Smooth muscle cell (in vitro differentiated cells): ENCODE measurements at regions not wholly inside any gene's neighbourhood (a gene's known extent, or its start where the extent isn't known, plus 50 kb on each side); places are given as distances from the start of the nearest gene placed in this dataset.
"Not testable (repeated sequence)": the region's sequence is repeated elsewhere in the genome, so short reads cannot be mapped to it uniquely, and the experiment has no call there.

Source experiments
- DNase-seq: peaks from one replicate; lab custom pipeline; 2025; ENCODE audit not compliant: unreplicated experiment; lab: John Stamatoyannopoulos, UW
- H2AFZ ChIP-seq: fragments of 200-600 bp; sonication (generic); 2 replicates; pipeline ENCODE4 v1.6.0; 2016; ENCODE audit warnings: antibody characterized with exemption, low read depth, mild to moderate bottlenecking
- H3F3A ChIP-seq: fragments of 200-600 bp; sonication (generic); 2 replicates; pipeline ENCODE4 v1.6.0; 2017; ENCODE audit warnings: antibody characterized with exemption, low read depth
- H3K27ac ChIP-seq: fragments of 200-600 bp; sonication (generic); 2 replicates; pipeline ENCODE4 v1.5.1; 2016; ENCODE audit warnings: low read depth, mild to moderate bottlenecking
- H3K27me3 ChIP-seq: fragments of 200-600 bp; sonication (generic); 2 replicates; pipeline ENCODE4 v1.6.1; 2016; ENCODE audit warnings: low read depth, mild to moderate bottlenecking
- H3K36me3 ChIP-seq: fragments of 200-600 bp; sonication (generic); 2 replicates; pipeline ENCODE4 v1.5.1; 2016; ENCODE audit warnings: low read depth
- H3K4me1 ChIP-seq: fragments of 200-600 bp; sonication (generic); 2 replicates; pipeline ENCODE4 v1.5.1; 2016; ENCODE audit warnings: low read depth
- H3K4me2 ChIP-seq: fragments of 200-600 bp; sonication (generic); 2 replicates; pipeline ENCODE4 v1.6.0; 2016; ENCODE audit warnings: mild to moderate bottlenecking
- H3K4me3 ChIP-seq: fragments of 200-600 bp; sonication (generic); 2 replicates; pipeline ENCODE4 v1.5.1; 2016; ENCODE audit warnings: mild to moderate bottlenecking
- H3K79me2 ChIP-seq: fragments of 200-600 bp; sonication (generic); 2 replicates; pipeline ENCODE4 v1.6.0; 2016; ENCODE audit warnings: low read depth, mild to moderate bottlenecking
- H3K9ac ChIP-seq: fragments of 200-600 bp; sonication (generic); 2 replicates; pipeline ENCODE4 v1.6.0; 2016; ENCODE audit warnings: low read depth
- H3K9me3 ChIP-seq: fragments of 200-600 bp; sonication (generic); replicated peaks from 2 replicates; pipeline ENCODE4 v1.5.1; 2016; ENCODE audit warnings: low read depth
- H4K20me1 ChIP-seq: fragments of 200-600 bp; sonication (generic); 2 replicates; pipeline ENCODE4 v1.6.0; 2016; ENCODE audit warnings: low read depth
- WGBS: methylation state at CpG from one replicate; pipeline ENCODE4 v1.1.7; 2016; ENCODE audit warnings: low lambda C conversion rate; 5-methylcytosine and 5-hydroxymethylcytosine counted together
- TF ChIP-seq, protein P1 (sequence below): fragments of 200-600 bp; sonication (generic); IDR thresholded peaks from 2 replicates; pipeline ENCODE4 v1.5.1; 2017; ENCODE audit warnings: borderline replicate concordance, mild to moderate bottlenecking, antibody characterized with exemption; ENCODE audit not compliant: insufficient read depth, poor library complexity, severe bottlenecking

DNA sequence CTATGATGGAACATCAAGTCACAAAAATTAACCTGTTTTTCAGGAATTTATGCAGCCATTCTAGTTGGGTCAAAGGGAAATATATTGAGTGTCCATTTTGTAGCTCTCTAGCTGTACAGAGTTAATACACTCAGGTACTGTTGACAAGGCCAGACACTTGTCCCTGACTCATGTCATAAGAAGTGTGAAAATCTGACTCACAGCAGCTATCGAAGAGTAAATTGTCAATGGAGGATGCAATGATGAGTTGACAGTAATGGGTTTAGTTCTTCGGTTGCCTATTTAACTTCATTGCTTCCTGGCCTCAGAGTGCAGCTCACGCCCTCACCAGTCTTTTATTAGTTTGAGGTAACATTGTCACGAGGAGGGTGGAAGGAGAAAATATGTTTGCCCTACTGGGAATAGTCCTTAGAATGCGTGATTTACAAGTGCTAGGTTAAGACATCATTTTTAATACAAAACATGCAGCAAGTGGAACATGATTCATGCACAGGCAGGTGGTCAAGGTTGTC, 255.1 kb downstream of the XPNPEP1 start:
- Histone ChIP-seq H3K9me3 (no peaks in the 10 kb centered on the region), H3K36me3 (no peaks in the 10 kb centered on the region), H2AFZ (no peak overlapping the region), H3K4me3 (no peak overlapping the region), H3K9ac (no peak overlapping the region), H3K27me3 (no peaks in the 10 kb centered on the region), H3F3A (no peaks in the 10 kb centered on the region), H4K20me1 (no peaks in the 10 kb centered on the region), H3K4me1 (no peaks in the 10 kb centered on the region), H3K27ac (no peak overlapping the region), H3K79me2 (no peaks in the 10 kb centered on the region), H3K4me2 (no peak overlapping the region)
- no peak for DNase-seq
- WGBS = 72% methylated on average over 5 of the region's 5 CpGs
- TF ChIP-seq, protein P1, sequence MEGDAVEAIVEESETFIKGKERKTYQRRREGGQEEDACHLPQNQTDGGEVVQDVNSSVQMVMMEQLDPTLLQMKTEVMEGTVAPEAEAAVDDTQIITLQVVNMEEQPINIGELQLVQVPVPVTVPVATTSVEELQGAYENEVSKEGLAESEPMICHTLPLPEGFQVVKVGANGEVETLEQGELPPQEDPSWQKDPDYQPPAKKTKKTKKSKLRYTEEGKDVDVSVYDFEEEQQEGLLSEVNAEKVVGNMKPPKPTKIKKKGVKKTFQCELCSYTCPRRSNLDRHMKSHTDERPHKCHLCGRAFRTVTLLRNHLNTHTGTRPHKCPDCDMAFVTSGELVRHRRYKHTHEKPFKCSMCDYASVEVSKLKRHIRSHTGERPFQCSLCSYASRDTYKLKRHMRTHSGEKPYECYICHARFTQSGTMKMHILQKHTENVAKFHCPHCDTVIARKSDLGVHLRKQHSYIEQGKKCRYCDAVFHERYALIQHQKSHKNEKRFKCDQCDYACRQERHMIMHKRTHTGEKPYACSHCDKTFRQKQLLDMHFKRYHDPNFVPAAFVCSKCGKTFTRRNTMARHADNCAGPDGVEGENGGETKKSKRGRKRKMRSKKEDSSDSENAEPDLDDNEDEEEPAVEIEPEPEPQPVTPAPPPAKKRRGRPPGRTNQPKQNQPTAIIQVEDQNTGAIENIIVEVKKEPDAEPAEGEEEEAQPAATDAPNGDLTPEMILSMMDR = no peak

DNA sequence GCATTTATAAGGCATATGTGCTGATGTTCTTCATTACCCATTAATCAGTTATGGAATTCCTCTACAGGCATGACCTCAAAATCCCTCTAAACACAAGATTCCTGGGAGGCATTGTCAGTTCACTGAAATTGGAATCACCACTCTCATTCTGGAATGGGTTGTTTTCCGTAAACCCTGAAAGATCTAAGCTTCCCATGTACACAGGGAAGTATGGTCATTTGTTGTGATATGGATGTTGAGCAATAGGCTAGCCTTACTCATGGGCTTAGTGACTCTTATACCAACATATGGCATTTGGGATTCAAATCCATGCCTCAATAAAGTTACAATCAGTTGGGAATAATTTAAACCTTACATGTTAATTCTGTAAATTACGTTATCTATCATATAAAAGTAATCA, 258.0 kb downstream of the XPNPEP1 start:
- no peak overlapping the region for H2AFZ ChIP-seq
- TF ChIP-seq, protein P1 = no peak
- H3K9me3 ChIP-seq = no peaks in the 10 kb centered on the region
- no peak for DNase-seq
- no peaks in the 10 kb centered on the region for H3K36me3 ChIP-seq
- no peaks in the 10 kb centered on the region for H4K20me1 ChIP-seq
- H3K9ac ChIP-seq = no peak overlapping the region
- no peak overlapping the region for H3K4me2 ChIP-seq
- no peaks in the 10 kb centered on the region for H3K27me3 ChIP-seq
- no peaks in the 10 kb centered on the region for H3F3A ChIP-seq
- no peaks in the 10 kb centered on the region for H3K4me1 ChIP-seq
- no peak overlapping the region for H3K27ac ChIP-seq
- no peak overlapping the region for H3K4me3 ChIP-seq
- no peaks in the 10 kb centered on the region for H3K79me2 ChIP-seq
- WGBS = 79% methylated on average over 2 of the region's 2 CpGs

DNA sequence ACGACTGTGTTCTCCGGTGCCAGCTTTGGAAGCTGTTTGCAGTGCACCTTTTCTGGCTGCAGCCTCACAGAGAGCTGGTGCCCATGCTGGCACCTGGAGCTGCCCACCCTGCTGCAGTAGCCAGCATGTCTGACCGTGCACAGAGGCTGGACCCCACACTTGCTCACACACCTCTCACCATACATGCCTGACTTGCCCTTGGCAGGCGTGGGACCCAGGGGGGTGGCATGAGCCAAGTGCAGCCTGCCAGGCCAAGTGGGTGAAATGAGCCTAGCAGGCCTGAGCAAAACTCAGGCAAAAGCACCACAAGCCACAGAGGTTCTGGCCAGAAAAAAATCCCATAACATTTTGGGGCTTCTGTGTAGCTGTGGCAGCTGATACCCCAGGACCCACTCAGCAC, 258.8 kb downstream of the XPNPEP1 start:
- Histone ChIP-seq H3K27me3 (no peaks in the 10 kb centered on the region), H3K79me2 (no peaks in the 10 kb centered on the region), H3K4me2 (no peak overlapping the region), H3K9ac (no peak overlapping the region), H3K27ac (no peak overlapping the region), H3K9me3 (no peaks in the 10 kb centered on the region), H3F3A (no peaks in the 10 kb centered on the region), H2AFZ (no peak overlapping the region), H3K4me3 (no peak overlapping the region), H3K4me1 (no peaks in the 10 kb centered on the region), H3K36me3 (no peaks in the 10 kb centered on the region), H4K20me1 (no peaks in the 10 kb centered on the region)
- WGBS = 85% methylated on average over 4 of the region's 4 CpGs
- DNase-seq = no peak
- TF ChIP-seq, protein P1 = no peak

DNA sequence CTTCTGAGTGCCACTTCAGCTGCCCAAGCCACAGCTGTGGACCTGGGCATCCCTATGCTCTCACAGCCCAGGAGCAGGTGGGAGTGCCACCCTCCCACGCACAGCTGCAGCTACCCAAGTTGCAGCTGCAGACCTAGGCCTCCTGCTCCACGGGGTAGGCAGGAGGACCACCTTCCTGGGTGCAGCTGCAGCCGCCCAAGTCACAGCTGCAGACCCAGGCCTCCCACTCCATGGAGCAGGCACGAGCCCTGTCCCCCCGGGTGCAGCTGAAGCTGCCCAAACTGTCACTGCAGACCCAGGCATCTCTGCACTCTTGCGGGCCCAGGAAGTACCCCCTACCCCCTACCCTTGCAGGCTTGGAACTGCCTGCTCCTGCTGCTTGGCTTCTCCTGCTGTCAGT, 260.2 kb downstream of the XPNPEP1 start:
- Histone ChIP-seq H3K79me2 (no peaks in the 10 kb centered on the region), H3K27me3 (no peaks in the 10 kb centered on the region), H4K20me1 (no peaks in the 10 kb centered on the region), H3K4me3 (no peak overlapping the region), H2AFZ (no peak overlapping the region), H3K4me1 (no peaks in the 10 kb centered on the region), H3K4me2 (no peak overlapping the region), H3K36me3 (no peaks in the 10 kb centered on the region), H3F3A (no peaks in the 10 kb centered on the region), H3K9me3 (no peaks in the 10 kb centered on the region), H3K27ac (no peak overlapping the region), H3K9ac (no peak overlapping the region)
- 92% methylated on average over 6 of the region's 6 CpGs for WGBS
- DNase-seq = no peak
- TF ChIP-seq, protein P1 = no peak

DNA sequence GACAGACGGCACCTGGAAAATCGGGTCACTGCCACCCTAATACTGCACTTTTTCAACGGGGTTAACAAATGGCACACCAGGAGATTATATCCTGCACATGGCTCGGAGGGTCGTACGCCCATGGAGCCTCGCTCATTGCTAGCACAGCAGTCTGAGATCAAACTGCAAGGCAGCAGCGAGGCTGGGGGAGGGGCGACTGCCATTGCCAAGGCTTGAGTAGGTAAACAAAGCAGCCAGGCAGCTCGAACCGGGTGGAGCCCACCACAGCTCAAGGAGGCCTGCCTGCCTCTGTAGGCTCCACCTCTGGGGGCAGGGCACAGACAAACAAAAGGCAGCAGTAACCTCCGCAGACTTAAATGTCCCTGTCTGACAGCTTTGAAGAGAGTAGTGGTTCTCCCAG, 270.7 kb downstream of the XPNPEP1 start:
- H3K4me2 ChIP-seq, H3K79me2 ChIP-seq, H3K27ac ChIP-seq, H4K20me1 ChIP-seq, H3K9ac ChIP-seq, H3K36me3 ChIP-seq, H3K9me3 ChIP-seq, DNase-seq, H3K27me3 ChIP-seq, H3F3A ChIP-seq, H3K4me1 ChIP-seq, H2AFZ ChIP-seq, H3K4me3 ChIP-seq: not testable (repeated sequence)
- 86% methylated on average over 12 of the region's 12 CpGs for WGBS
